H9 (cell line): ENCODE measurements at regions not wholly inside any gene's neighbourhood (a gene's known extent, or its start where the extent isn't known, plus 50 kb on each side); places are given as distances from the start of the nearest gene placed in this dataset.

Source experiments
- DNase-seq: peaks from one replicate; pipeline ENCODE4 v3.0.0-alpha.2; 2017
- H2AFZ ChIP-seq: one replicate; pipeline ENCODE4 v1.6.1; 2013; ENCODE audit warnings: mild to moderate bottlenecking, low read length, control low read depth, moderate library complexity
- H2AK5ac ChIP-seq: 2 replicates; pipeline ENCODE4 v1.6.1; 2013; ENCODE audit warnings: low read length, control low read depth, mixed read lengths; ENCODE audit not compliant: insufficient read length
- H2BK120ac ChIP-seq: one replicate; pipeline ENCODE4 v1.6.1; 2013; ENCODE audit warnings: low read depth, mild to moderate bottlenecking, low read length, control low read depth, inconsistent platforms; ENCODE audit not compliant: poor library complexity, severe bottlenecking
- H2BK12ac ChIP-seq: 2 replicates; pipeline ENCODE4 v1.6.1; 2013; ENCODE audit warnings: low read length, control low read depth, mixed read lengths, low read depth; ENCODE audit not compliant: insufficient read length
- H2BK15ac ChIP-seq: 2 replicates; pipeline ENCODE4 v1.6.1; 2013; ENCODE audit warnings: low read depth, low read length, control low read depth
- H2BK20ac ChIP-seq: one replicate; pipeline ENCODE4 v1.6.1; 2013; ENCODE audit warnings: low read depth, mild to moderate bottlenecking, low read length, control low read depth, inconsistent platforms; ENCODE audit not compliant: poor library complexity, severe bottlenecking
- H2BK5ac ChIP-seq: 2 replicates; pipeline ENCODE4 v1.6.1; 2013; ENCODE audit warnings: low read length, control low read depth, mixed read lengths; ENCODE audit not compliant: insufficient read length
- H3K14ac ChIP-seq: 2 replicates; pipeline ENCODE4 v1.6.1; 2013; ENCODE audit warnings: low read length, control low read depth; ENCODE audit not compliant: insufficient read depth
- H3K18ac ChIP-seq: 2 replicates; pipeline ENCODE4 v1.6.1; 2013; ENCODE audit warnings: low read depth, mild to moderate bottlenecking, mixed read lengths, low read length, control low read depth; ENCODE audit not compliant: insufficient read length
- H3K23ac ChIP-seq: 2 replicates; pipeline ENCODE4 v1.6.1; 2013; ENCODE audit warnings: low read length, control low read depth, mixed read lengths, low read depth; ENCODE audit not compliant: insufficient read length
- H3K23me2 ChIP-seq: 2 replicates; pipeline ENCODE4 v1.6.1; 2013; ENCODE audit warnings: low read depth, mild to moderate bottlenecking, mixed read lengths, low read length, control low read depth; ENCODE audit not compliant: insufficient read length, poor library complexity, severe bottlenecking
- H3K27ac ChIP-seq: 2 replicates; pipeline ENCODE4 v1.5.1; 2013; ENCODE audit warnings: low read length, control low read depth, mixed read lengths, low read depth; ENCODE audit not compliant: insufficient read length
- H3K27me3 ChIP-seq: 2 replicates; pipeline ENCODE4 v1.6.1; 2013; ENCODE audit warnings: low read length, control low read depth, inconsistent platforms; ENCODE audit not compliant: insufficient read depth
- H3K4ac ChIP-seq: 2 replicates; pipeline ENCODE4 v1.6.1; 2013; ENCODE audit warnings: low read depth, mild to moderate bottlenecking, control low read depth, inconsistent platforms, low read length, moderate library complexity
- H3K4me1 ChIP-seq: 2 replicates; pipeline ENCODE4 v1.6.1; 2013; ENCODE audit warnings: low read length, control low read depth, inconsistent platforms; ENCODE audit not compliant: insufficient read depth
- H3K4me2 ChIP-seq: 2 replicates; pipeline ENCODE4 v1.6.1; 2013; ENCODE audit warnings: low read length, control low read depth, mixed read lengths; ENCODE audit not compliant: insufficient read length, insufficient read depth
- H3K56ac ChIP-seq: 2 replicates; pipeline ENCODE4 v1.6.1; 2013; ENCODE audit warnings: low read depth, mild to moderate bottlenecking, mixed read lengths, low read length, control low read depth; ENCODE audit not compliant: insufficient read length
- H3K79me1 ChIP-seq: 2 replicates; pipeline ENCODE4 v1.6.1; 2013; ENCODE audit warnings: low read depth, mild to moderate bottlenecking, moderate library complexity, low read length, control low read depth, inconsistent platforms; ENCODE audit not compliant: insufficient read depth, poor library complexity, severe bottlenecking
- H3K79me2 ChIP-seq: 2 replicates; pipeline ENCODE4 v1.6.1; 2013; ENCODE audit warnings: low read length, control low read depth, inconsistent platforms; ENCODE audit not compliant: insufficient read depth
- H3K9ac ChIP-seq: 2 replicates; pipeline ENCODE4 v1.6.1; 2013; ENCODE audit warnings: low read length, control low read depth, mixed read lengths; ENCODE audit not compliant: insufficient read length; ENCODE audit errors: extremely low read depth
- H3K9me3 ChIP-seq: one replicate; pipeline ENCODE4 v1.6.1; 2013; ENCODE audit warnings: low read depth, low read length, inconsistent platforms; ENCODE audit not compliant: control insufficient read depth
- H3T11ph ChIP-seq: one replicate; pipeline ENCODE4 v1.6.1; 2013; ENCODE audit warnings: mild to moderate bottlenecking, low read length, control low read depth, inconsistent platforms
- H4K20me1 ChIP-seq: one replicate; pipeline ENCODE4 v1.6.1; 2013; ENCODE audit not compliant: control insufficient read depth, insufficient read length, insufficient read depth
- H4K5ac ChIP-seq: 2 replicates; pipeline ENCODE4 v1.6.1; 2013; ENCODE audit warnings: low read depth, mild to moderate bottlenecking, mixed read lengths, low read length, control low read depth; ENCODE audit not compliant: insufficient read length
- H4K8ac ChIP-seq: replicated peaks from 2 replicates; pipeline ENCODE4 v1.6.1; 2013; ENCODE audit warnings: low read length, control low read depth, mixed read lengths, low read depth; ENCODE audit not compliant: insufficient read length
- H4K91ac ChIP-seq: 2 replicates; pipeline ENCODE4 v1.6.1; 2013; ENCODE audit warnings: low read depth, mild to moderate bottlenecking, moderate library complexity, mixed read lengths, low read length, control low read depth; ENCODE audit not compliant: insufficient read length
- H3K27ac Mint-ChIP-seq, 3 experiments: 2 replicates in 2 of 3; 3 replicates in 1 of 3; pipeline ENCODE4 v1.8.0; 2020 to 2021; ENCODE audit warnings: mixed read lengths in 3 of 3, mild to moderate bottlenecking in 1 of 3, moderate library complexity in 1 of 3
- H3K27me3 Mint-ChIP-seq: 2 replicates; pipeline ENCODE4 v1.8.0; 2021; ENCODE audit warnings: low read depth, mild to moderate bottlenecking, moderate library complexity, mixed read lengths
- H3K36me3 Mint-ChIP-seq, 3 experiments: 2 replicates in 2 of 3; 3 replicates in 1 of 3; pipeline ENCODE4 v1.8.0; 2020 to 2021; ENCODE audit warnings: low read depth in 3 of 3, mixed read lengths in 3 of 3; ENCODE audit not compliant: insufficient read depth in 1 of 3
- H3K4me1 Mint-ChIP-seq, 2 experiments: 2 replicates each; pipeline ENCODE4 v1.8.0; 2020; ENCODE audit warnings: mixed read lengths in 2 of 2
- H3K4me3 Mint-ChIP-seq, 2 experiments: 2 replicates in 1 of 2; 3 replicates in 1 of 2; pipeline ENCODE4 v1.8.0; 2020 to 2021; ENCODE audit warnings: mild to moderate bottlenecking in 2 of 2, mixed read lengths in 2 of 2, moderate library complexity in 1 of 2
- H3K9me3 Mint-ChIP-seq, 2 experiments: 2 replicates in 1 of 2; 3 replicates in 1 of 2; pipeline ENCODE4 v1.8.0; 2020; ENCODE audit warnings: mild to moderate bottlenecking in 2 of 2, mixed read lengths in 2 of 2, moderate library complexity in 1 of 2
- CTCF ChIP-seq: fragments of 200-600 bp; sonication (generic); conservative IDR thresholded peaks from 3 replicates; pipeline ENCODE4 v1.8.0; 2021; ENCODE audit warnings: antibody characterized with exemption, mild to moderate bottlenecking
- whole genome bisulfite sequencing: extraction: QIAGEN DNeasy Blood & Tissue Kit; methylation state at CpG from one replicate; pipeline ENCODE4 v1.1.7; 2013; ENCODE audit warnings: missing lambda C conversion rate, low lambda C conversion rate, mixed read lengths; ENCODE audit not compliant: insufficient read length; ENCODE audit errors: extremely low coverage; 5-methylcytosine and 5-hydroxymethylcytosine counted together

GRCh38 chr2:236668531-236668969 is 98.9 kb downstream of the ACKR3 start:
- WGBS, result no CpG with 5 or more reads among the region's 8 CpGs
- no peak overlapping the region for H4K5ac ChIP-seq
- no peak overlapping the region for H3K4ac ChIP-seq
- H4K91ac ChIP-seq, result no peak overlapping the region
- H3K23me2 ChIP-seq, result no peaks in the 10 kb centered on the region
- no peaks in the 10 kb centered on the region for H3K4me1 ChIP-seq
- Mint-ChIP-seq H3K36me3 (peaks cover 7 to 20% (median 13%) of the 10 kb centered on the region in 3 experiments), H3K4me1 (peaks cover 16 to 19% of the 10 kb centered on the region in 2 experiments), H3K27me3 (peaks cover 2% of the 10 kb centered on the region), H3K9me3 (peaks cover 17 to 22% of the 10 kb centered on the region in 2 experiments), H3K4me3 (no peak overlapping the region), H3K27ac (no peak overlapping the region)
- no peaks in the 10 kb centered on the region for H3K79me1 ChIP-seq
- H3K27me3 ChIP-seq, result no peaks in the 10 kb centered on the region
- DNase-seq, result no peak
- no peak overlapping the region for H3T11ph ChIP-seq
- H3K23ac ChIP-seq, result no peak overlapping the region
- H3K14ac ChIP-seq, result no peak overlapping the region
- H3K9me3 ChIP-seq, result no peaks in the 10 kb centered on the region
- no peak overlapping the region for H2AK5ac ChIP-seq
- H3K9ac ChIP-seq, result no peak overlapping the region
- H2BK15ac ChIP-seq, result no peak overlapping the region
- no peak overlapping the region for H2BK120ac ChIP-seq
- H2AFZ ChIP-seq, result no peak overlapping the region
- H2BK20ac ChIP-seq, result no peak overlapping the region
- no peak overlapping the region for H3K27ac ChIP-seq
- H4K8ac ChIP-seq, result no peak overlapping the region
- no peak overlapping the region for H3K4me2 ChIP-seq
- no peak overlapping the region for H2BK12ac ChIP-seq
- no peak overlapping the region for H3K18ac ChIP-seq
- H4K20me1 ChIP-seq, result no peaks in the 10 kb centered on the region
- no peak overlapping the region for H2BK5ac ChIP-seq
- H3K56ac ChIP-seq, result no peak overlapping the region
- H3K79me2 ChIP-seq, result no peaks in the 10 kb centered on the region
- no peak for TF ChIP-seq CTCF
